GM12891 (cell line): ENCODE measurements at regions not wholly inside any gene's neighbourhood (a gene's known extent, or its start where the extent isn't known, plus 50 kb on each side); places are given as distances from the start of the nearest gene placed in this dataset.
"Not testable (repeated sequence)": the region's sequence is repeated elsewhere in the genome, so short reads cannot be mapped to it uniquely, and the experiment has no call there.

Experiments used
- DNase-seq: peaks from one replicate; pipeline ENCODE4 v3.0.0; 2011; ENCODE audit warnings: low spot score; ENCODE audit not compliant: insufficient read length
- FAIRE-seq: peaks from 2 replicates; lab custom pipeline; 2011; peaks lifted over from hg19 to GRCh38; lab: Jason Lieb, UNC
- PAX5 ChIP-seq: IDR thresholded peaks from 2 replicates; pipeline ENCODE4 v1.6.1; 2011; ENCODE audit warnings: low read length, moderate library complexity, mild to moderate bottlenecking; ENCODE audit not compliant: insufficient read depth, severe bottlenecking
- POLR2A ChIP-seq: IDR thresholded peaks from 2 replicates; pipeline ENCODE4 v1.6.1; 2011; ENCODE audit warnings: low read depth, low read length, control low read depth
- POLR2AphosphoS5 ChIP-seq: IDR thresholded peaks from 2 replicates; pipeline ENCODE4 v1.6.1; 2011; ENCODE audit warnings: low read depth, low read length, control low read depth
- POU2F2 ChIP-seq: IDR thresholded peaks from 2 replicates; pipeline ENCODE4 v1.6.1; 2011; ENCODE audit warnings: low read depth, mild to moderate bottlenecking, control low read depth, low read length, moderate library complexity
- SPI1 ChIP-seq: IDR thresholded peaks from 2 replicates; pipeline ENCODE4 v1.6.1; 2011; ENCODE audit warnings: low read depth, low read length, control low read depth
- TAF1 ChIP-seq: IDR thresholded peaks from 2 replicates; pipeline ENCODE4 v1.6.1; 2011; ENCODE audit warnings: low read depth, low read length, control low read depth

DNA sequence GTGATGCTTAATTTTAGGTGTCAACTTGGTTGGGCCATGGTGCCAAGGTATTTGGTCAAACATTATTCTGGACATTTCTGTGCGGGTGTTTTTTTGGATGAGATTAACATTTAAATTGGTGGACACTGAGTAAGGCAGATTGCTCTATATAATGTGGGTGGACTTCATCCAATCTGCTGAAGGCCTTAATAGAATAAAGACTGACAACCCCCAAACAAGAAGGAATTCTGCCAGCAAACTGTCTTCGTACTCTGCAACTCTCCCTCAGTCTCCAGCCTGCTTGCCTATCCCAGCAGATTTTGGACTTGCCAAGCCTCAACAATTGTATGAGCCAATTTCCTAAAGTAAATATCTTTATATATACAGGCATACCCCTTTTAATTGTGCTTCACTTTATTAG, 850.1 kb downstream of the TBC1D32 start:
- DNase-seq (no peak), FAIRE-seq (no peak)
- TF ChIP-seq TAF1, result no peak
- no peak for TF ChIP-seq PAX5
- TF ChIP-seq POLR2A, result no peak
- no peak for TF ChIP-seq POU2F2
- TF ChIP-seq SPI1, result no peak
- no peak for TF ChIP-seq POLR2AphosphoS5

DNA sequence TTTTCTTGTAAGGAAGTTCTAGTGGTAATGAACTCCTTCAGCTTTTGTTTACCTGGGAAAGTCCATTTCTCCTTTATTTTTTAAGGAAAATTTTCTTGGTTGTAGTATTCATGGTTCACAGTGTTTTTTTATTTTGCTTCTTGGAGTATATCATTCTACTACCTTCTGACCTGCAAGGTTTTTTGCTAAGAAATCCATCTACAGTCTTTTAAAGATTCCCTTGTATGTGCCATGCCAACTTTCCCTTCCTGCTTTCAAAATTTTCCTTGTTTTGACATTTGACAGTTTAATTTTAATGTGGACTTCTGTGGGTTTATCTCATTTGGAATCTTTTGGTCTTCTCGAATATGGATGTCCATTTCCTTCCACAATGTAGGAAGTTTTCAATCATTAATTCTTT, 855.6 kb downstream of the TBC1D32 start:
- TF ChIP-seq SPI1, result no peak
- TF ChIP-seq POLR2A, result no peak
- TF ChIP-seq TAF1, result no peak
- no peak for TF ChIP-seq POLR2AphosphoS5
- TF ChIP-seq PAX5, result no peak
- no peak for TF ChIP-seq POU2F2
- FAIRE-seq, result no peak
- DNase-seq, result no peak

DNA sequence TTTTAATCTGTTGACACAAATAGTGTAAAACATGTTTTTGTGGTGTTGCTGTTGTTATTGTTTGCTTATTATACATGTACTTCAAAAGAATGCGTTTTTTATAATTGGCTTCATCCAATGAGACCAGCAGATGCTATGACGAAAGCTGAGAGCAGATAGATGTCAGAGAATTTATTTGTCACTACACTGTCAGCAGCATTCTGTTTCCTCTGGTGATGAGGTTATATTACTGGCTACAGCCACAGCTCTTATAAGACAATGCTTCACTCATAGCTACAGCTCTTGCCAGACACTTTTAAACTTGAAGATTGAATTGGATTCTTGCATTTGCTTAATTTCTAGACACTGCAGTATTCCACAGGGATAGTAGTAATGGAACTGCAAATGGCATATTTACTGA, 860.5 kb downstream of the TBC1D32 start:
- DNase-seq, result no peak
- FAIRE-seq, result no peak
- no peak for TF ChIP-seq TAF1
- TF ChIP-seq POU2F2, result no peak
- no peak for TF ChIP-seq PAX5

GRCh38 chr6:120468486-120468885, 865.8 kb downstream of the TBC1D32 start:
- TF ChIP-seq POLR2A (no peak), TAF1 (no peak), PAX5 (no peak), SPI1 (no peak), POU2F2 (no peak), POLR2AphosphoS5 (no peak)
- no peak for DNase-seq
- FAIRE-seq, result no peak

GRCh38 chr6:120451508-120451907, 882.8 kb downstream of the TBC1D32 start:
- FAIRE-seq (no peak), DNase-seq (no peak)
- TF ChIP-seq POLR2AphosphoS5 (no peak), TAF1 (no peak), POU2F2 (no peak), PAX5 (no peak), POLR2A (no peak), SPI1 (no peak)

GRCh38 chr6:120447605-120448004, 886.7 kb downstream of the TBC1D32 start:
- FAIRE-seq (no peak), DNase-seq (no peak)
- TF ChIP-seq POLR2AphosphoS5 (no peak), TAF1 (no peak), SPI1 (no peak), POLR2A (no peak), POU2F2 (no peak), PAX5 (no peak)

- not testable (repeated sequence) for DNase-seq, FAIRE-seq
Observed at GRCh38 chr6:120432840-120433239, 901.4 kb downstream of the TBC1D32 start.

GRCh38 chr6:120431841-120432240, 902.4 kb downstream of the TBC1D32 start:
- DNase-seq (no peak), FAIRE-seq (no peak)
- TF ChIP-seq POLR2A (no peak), POLR2AphosphoS5 (no peak), SPI1 (no peak), TAF1 (no peak), POU2F2 (no peak), PAX5 (no peak)

- no peak for FAIRE-seq
- TF ChIP-seq POU2F2, result no peak
- TF ChIP-seq TAF1, result no peak
- no peak for TF ChIP-seq POLR2AphosphoS5
- TF ChIP-seq PAX5, result no peak
- no peak for TF ChIP-seq SPI1
- no peak for TF ChIP-seq POLR2A
Observed at GRCh38 chr6:120411394-120411793, 922.9 kb downstream of the TBC1D32 start.

GRCh38 chr6:120410586-120410985, 923.7 kb downstream of the TBC1D32 start:
- no peak for DNase-seq
- no peak for FAIRE-seq
- TF ChIP-seq POU2F2 (no peak), SPI1 (no peak), TAF1 (no peak), POLR2A (no peak), PAX5 (no peak), POLR2AphosphoS5 (no peak)

More at GRCh38 chr6:120411394-120411793, 922.9 kb downstream of the TBC1D32 start:
- no peak for DNase-seq

- DNase-seq, result no peak
- TF ChIP-seq POU2F2, result no peak
- TF ChIP-seq POLR2A, result no peak
- no peak for TF ChIP-seq TAF1
- no peak for TF ChIP-seq SPI1
- no peak for TF ChIP-seq PAX5
- no peak for FAIRE-seq
Observed at GRCh38 chr6:120407696-120408095, 926.6 kb downstream of the TBC1D32 start.
